ENCODE measurements at regions not wholly inside any gene's neighbourhood (a gene's known extent, or its start where the extent isn't known, plus 50 kb on each side); places are given as distances from the start of the nearest gene placed in this dataset.

DNA sequence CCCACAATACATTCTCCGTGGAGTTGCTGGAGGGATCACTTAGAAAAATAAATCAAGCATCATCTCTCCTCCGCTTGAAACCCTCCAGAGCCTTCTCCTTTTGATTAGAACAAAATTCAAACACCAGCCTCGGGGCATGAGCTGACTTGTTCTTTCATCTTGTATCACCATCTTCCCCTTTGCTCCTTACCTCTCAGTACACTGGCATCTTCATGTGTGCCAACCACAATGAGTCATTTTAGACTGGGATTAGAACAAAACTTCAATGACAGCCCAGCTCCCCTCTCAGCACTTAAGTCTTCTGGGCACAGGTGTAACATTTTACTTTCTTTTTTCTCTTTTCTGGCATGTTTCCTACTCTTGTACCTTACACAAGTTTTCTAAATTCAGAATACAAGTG, 1159.2 kb upstream of the TMEM132C start:
- TF ChIP-seq, protein P1, sequence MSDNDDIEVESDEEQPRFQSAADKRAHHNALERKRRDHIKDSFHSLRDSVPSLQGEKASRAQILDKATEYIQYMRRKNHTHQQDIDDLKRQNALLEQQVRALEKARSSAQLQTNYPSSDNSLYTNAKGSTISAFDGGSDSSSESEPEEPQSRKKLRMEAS (IDR thresholded peaks at IDR 0.05) = no peak
- no peak for TF ChIP-seq TAF1 (IDR thresholded peaks at IDR 0.05; ENCODE audit: low read depth)
- TF ChIP-seq EP300 (IDR thresholded peaks at IDR 0.05; ENCODE audit: borderline replicate concordance) = no peak
- TF ChIP-seq, protein P2, sequence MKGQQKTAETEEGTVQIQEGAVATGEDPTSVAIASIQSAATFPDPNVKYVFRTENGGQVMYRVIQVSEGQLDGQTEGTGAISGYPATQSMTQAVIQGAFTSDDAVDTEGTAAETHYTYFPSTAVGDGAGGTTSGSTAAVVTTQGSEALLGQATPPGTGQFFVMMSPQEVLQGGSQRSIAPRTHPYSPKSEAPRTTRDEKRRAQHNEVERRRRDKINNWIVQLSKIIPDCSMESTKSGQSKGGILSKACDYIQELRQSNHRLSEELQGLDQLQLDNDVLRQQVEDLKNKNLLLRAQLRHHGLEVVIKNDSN (IDR thresholded peaks at IDR 0.05) = no peak
- no peak for TF ChIP-seq TCF12 (IDR thresholded peaks at IDR 0.05; ENCODE audit: low read depth)
- no peak for TF ChIP-seq FOXM1 (IDR thresholded peaks at IDR 0.05; ENCODE audit: borderline replicate concordance, low read depth)
- TF ChIP-seq RAD21 (IDR thresholded peaks at IDR 0.05; ENCODE audit: low read depth) = no peak
- no peak for TF ChIP-seq CREB1 (IDR thresholded peaks at IDR 0.05; ENCODE audit: low read depth)
